Left colon (tissue), 2 donors: ENCODE measurements at regions not wholly inside any gene's neighbourhood (a gene's known extent, or its start where the extent isn't known, plus 50 kb on each side); places are given as distances from the start of the nearest gene placed in this dataset.

Source experiments
- ATAC-seq: fragments of 200-7000 bp; cut with Tn5 transposase; one replicate; pipeline ENCODE4 v1.9.1; 2020; ENCODE audit warnings: mild to moderate bottlenecking, moderate library complexity
- DNase-seq, 2 donors: peaks; one replicate each; pipeline ENCODE4 v3.0.0-alpha.2; 2020
- intact Hi-C, 2 donors: fragments of 100-400 bp; cut with DNase I in 1 of 2; cut with micrococcal nuclease in 1 of 2; formaldehyde crosslinking; loops; one replicate each; pipeline versions ENCODE4 v1.11.2 to v1.14.0; 2022; cut with DNase I, micrococcal nuclease
- donor health status: DM: no; HTN: no; CAD: no.
- donor health status: DM: yes; HTN: yes; CAD: no.

DNA sequence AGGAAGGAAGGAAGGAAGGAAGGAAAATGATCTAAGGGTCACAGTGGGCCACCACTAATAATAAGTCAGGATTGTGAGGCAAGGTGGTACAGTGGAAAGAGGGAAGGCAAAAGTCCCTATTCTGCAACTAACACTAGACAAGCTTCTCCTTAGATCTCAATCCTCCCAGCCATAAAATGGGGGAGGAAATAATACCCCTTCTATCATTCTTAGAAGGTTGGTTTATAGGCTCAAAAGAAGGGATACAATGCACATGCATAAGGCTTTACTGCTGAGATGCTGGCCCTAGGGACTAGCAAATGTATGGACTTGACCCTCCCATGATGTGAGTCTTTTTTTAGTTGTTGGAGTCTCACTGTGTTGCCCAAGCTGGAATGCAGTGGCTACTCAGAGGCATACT, 167.7 kb upstream of the ZNF507 start:
- ATAC-seq: no peak
- intact Hi-C loops: no loop called here
- no peak for DNase-seq

DNA sequence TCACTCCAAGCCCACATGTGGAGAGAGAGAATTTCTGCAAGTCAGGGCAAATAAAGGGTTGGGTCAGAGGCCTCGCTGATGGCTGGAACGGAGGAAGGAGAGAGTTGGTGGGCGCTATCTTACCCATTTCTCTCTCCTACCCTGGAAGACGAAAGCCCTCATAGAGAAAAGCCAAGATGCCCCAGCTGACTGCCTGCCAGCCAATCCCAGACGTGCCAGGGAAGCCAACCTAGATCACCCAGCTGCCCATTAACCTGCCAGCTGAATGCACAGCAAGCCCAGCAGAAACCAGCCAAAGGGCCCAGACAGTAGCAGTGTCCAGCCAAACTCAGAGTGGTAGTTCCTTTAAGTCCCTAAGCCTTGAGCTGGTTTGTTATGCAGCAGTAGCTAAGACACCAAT, 167.0 kb upstream of the ZNF507 start:
- intact Hi-C loops: no loop called here
- ATAC-seq (no peak), DNase-seq (no peak)

DNA sequence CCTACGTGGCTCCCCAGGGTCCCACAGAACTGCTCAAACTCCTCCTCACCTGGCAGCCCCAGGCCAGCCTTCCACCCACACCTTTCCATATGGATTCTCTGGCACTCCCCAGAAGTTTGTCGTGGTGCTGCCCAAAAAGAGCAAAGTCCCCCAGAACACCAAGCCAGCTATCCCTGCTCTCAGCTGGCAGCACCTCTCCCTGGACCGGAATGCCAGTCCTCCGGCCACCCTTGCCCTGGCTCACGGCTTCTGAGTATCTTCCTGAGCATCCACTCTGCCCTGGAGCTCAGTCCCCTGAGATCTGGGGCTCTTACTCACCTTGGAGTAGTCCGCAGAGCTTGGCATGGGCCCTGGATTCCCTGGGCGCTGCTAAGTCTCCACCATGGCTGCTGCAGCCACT, 166.5 kb upstream of the ZNF507 start:
- DNase-seq: no peak
- ATAC-seq: no peak
- intact Hi-C loops: no loop called here

GRCh38 chr19:32181216-32181920, 164.0 kb upstream of the ZNF507 start:
- intact Hi-C loops: no loop called here
- DNase-seq: no peak
- no peak for ATAC-seq

- intact Hi-C loops: no loop called here
- ATAC-seq (no peak), DNase-seq (no peak)
Measured at GRCh38 chr19:32186542-32187330, 158.7 kb upstream of the ZNF507 start.

DNA sequence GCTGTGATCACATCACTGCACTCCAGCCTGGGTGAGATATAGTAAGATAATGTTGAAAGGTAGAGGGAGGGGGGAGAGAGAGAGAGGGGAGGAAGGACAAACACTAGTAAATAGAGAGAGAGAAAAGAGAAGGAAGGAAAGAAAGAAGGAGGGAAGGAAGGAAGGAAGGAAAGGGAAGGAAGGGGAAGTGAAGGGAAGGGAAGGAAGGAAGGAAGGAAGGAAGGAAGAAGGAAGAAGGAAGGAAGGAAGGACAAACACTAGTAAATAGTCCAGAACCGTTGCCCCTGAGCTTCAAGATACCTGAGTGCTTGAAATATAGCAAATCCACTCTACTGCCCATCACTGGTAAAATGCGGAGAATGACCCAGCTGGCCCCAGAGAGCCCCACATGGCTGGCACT, 156.5 kb upstream of the ZNF507 start:
- DNase-seq (no peak), ATAC-seq (no peak)
- intact Hi-C loops: no loop called here

GRCh38 chr19:32189956-32190706, 155.3 kb upstream of the ZNF507 start:
- intact Hi-C loops: no loop called here
- no peak for DNase-seq

GRCh38 chr19:32191921-32192320, 153.5 kb upstream of the ZNF507 start:
- DNase-seq: no peak
- ATAC-seq: no peak
- intact Hi-C loops: no loop called here

More at GRCh38 chr19:32189956-32190706, 155.3 kb upstream of the ZNF507 start:
- no peak for ATAC-seq

- intact Hi-C loops: no loop called here
- DNase-seq (no peak), ATAC-seq (no peak)
Measured at GRCh38 chr19:32195706-32196610, 149.5 kb upstream of the ZNF507 start.

DNA sequence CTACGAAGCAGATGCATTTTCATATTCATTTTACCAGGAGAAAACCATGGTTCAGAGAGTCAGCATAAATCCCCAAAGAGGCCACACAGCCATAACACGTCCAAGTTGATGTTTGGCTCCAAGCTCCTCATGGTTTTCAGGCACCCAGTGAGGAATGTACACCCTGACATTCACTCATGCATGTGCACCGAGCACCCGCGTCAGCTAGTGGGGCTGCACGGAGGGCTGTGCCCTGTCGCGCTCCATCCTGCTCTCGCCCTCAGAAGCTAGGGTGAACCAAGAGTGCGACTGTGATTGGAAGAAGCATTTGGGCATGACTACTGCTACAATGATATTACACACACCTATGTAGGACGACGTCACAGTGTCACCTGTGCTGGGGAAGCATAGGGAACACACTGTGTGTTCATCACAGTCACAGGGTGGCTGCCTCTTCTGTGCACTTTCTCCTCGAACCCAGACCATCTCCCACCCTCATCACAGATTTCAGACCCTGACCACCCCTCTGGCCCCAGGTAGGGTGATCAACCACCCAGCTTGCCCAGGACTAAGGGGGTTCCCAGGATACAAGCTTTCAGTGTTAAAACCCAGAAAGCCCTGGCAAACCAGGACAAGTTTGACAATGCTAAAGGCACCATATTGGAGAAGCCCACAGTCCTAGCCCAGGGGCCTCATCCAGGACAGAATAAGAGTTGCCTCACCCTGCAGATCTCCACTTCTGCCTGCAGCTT, 148.6 kb upstream of the ZNF507 start:
- intact Hi-C loops: no loop called here
- DNase-seq: no peak
- ATAC-seq: no peak

GRCh38 chr19:32197896-32198882, 147.2 kb upstream of the ZNF507 start:
- DNase-seq: no peak
- ATAC-seq: no peak
- intact Hi-C loops: no loop called here

DNA sequence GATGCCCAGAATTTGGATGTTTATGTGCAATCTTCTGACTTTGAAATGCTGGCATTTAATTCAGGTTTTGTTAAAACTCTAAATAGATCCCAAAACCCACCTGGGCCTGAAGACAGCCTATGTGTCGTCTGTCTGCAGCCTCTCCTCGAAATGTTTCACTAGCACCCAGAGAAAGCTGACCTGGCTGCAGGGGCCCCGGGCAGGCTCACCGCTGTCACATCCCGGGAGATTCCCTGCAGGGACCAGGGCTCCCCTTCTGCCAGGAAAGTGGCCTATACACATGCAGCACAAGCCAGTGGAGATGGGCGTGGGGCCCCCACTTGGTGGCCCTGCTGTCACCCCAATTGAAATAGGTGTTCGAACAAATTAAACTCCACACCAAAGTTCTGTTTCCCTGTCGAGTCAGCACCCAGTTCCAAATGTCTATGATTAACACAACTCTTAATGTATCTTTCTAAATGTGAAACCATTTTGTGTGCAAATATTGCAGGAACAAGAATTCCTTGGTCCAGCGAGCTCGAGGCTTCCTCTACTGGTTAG, 145.8 kb upstream of the ZNF507 start:
- DNase-seq: no peak
- ATAC-seq: no peak
- intact Hi-C loops: no loop called here

DNA sequence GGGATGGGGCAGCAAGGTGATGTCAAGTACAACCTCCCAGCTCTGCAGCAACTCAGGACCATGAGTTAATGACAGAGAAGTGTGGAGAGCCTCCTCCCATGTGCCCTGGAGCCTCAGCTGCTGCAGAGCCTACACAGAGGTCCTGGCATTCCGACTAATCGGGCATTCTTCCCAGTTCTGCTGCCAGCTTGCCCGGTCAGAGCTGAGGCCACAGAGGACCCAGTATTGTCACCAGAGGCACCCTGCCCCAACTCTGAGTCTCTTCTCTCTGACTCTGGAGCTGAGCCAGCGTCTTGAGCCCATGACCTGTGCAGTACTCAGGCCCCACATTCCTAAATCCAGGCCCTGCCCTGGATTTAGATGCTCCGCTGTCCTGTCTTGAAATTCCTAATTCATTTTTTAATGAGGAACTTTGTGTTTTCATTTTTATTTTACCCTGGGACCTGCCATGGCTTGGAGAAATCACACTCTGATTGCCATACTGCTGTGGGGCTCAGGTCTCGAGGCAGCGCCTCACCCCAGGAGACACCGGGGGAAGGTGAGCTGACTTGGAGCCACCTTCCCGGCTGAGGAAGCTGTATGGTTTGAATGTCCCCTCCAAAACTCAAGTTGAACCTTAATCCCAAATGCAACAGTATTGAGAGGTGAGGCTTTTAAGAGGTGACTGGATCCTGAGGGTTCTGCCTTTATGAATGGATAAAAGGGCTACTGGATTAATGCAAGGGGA, 144.9 kb upstream of the ZNF507 start:
- no peak for ATAC-seq
- intact Hi-C loops: no loop called here
- DNase-seq: no peak

DNA sequence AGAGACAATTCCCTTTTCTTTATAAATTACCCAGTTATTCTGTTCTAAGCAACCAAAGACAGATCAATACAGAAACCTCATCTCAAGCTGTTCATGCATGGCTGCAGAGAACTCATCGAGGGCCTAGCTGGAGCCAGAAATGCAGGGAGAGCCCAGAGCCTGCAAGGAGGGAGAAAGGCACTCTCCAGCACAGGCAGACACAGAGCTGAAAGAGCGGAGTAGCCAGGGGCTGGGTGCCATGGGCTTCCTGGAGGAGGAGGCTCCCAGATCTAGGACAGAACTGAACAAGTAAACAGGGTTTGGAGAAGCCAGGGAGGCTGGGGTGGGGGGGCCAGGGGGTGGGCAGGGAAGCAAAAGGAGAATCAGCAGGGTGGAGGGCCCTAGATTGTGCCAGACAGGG, 144.2 kb upstream of the ZNF507 start:
- intact Hi-C loops: no loop called here
- ATAC-seq (no peak), DNase-seq (no peak)

DNA sequence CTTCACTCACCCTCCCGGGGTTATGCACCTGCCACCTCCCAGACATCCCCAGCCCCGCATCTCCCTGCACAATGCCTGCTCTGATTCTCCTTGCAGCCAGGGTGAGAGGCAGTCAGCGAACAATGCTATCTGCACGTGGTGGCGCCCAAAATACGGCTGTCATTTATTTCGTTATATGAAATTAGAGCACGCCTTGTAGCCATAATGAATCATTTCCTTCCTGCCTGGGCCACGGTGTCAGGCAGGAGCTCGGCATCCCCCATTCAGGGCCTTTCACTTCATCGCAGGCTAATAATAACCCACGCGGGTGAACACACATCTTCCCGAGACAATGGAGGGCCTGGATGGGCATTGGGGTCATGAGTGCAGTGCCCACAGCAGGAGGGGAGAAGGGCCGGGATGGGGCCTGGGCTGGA, 143.8 kb upstream of the ZNF507 start:
- DNase-seq (no peak), ATAC-seq (no peak)
- intact Hi-C loops: no loop called here

DNA sequence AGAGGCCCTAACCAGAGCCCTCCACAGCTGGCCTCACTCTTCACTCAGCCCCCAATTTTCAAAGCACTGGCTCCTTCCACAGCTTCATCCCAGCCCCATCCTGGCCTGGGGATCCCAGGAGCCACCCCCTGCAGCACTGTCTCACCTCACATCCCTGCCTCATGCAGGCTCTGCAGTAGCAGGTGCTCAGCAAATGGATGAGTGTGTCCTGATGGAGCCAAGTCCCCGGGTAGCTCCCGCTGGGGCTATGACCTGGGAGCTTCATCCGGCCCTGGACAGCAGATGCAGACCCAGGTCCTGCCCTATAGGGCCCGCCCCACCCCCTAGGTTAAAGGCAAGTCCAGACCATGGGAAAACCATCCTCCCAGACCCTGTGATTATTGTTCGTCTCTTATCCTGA, 143.2 kb upstream of the ZNF507 start:
- DNase-seq (no peak), ATAC-seq (no peak)
- intact Hi-C loops: no loop called here
